ENCODE measurements at regions not wholly inside any gene's neighbourhood (a gene's known extent, or its start where the extent isn't known, plus 50 kb on each side); places are given as distances from the start of the nearest gene placed in this dataset.
"Not testable (repeated sequence)": the region's sequence is repeated elsewhere in the genome, so short reads cannot be mapped to it uniquely, and the experiment has no call there.

DNA sequence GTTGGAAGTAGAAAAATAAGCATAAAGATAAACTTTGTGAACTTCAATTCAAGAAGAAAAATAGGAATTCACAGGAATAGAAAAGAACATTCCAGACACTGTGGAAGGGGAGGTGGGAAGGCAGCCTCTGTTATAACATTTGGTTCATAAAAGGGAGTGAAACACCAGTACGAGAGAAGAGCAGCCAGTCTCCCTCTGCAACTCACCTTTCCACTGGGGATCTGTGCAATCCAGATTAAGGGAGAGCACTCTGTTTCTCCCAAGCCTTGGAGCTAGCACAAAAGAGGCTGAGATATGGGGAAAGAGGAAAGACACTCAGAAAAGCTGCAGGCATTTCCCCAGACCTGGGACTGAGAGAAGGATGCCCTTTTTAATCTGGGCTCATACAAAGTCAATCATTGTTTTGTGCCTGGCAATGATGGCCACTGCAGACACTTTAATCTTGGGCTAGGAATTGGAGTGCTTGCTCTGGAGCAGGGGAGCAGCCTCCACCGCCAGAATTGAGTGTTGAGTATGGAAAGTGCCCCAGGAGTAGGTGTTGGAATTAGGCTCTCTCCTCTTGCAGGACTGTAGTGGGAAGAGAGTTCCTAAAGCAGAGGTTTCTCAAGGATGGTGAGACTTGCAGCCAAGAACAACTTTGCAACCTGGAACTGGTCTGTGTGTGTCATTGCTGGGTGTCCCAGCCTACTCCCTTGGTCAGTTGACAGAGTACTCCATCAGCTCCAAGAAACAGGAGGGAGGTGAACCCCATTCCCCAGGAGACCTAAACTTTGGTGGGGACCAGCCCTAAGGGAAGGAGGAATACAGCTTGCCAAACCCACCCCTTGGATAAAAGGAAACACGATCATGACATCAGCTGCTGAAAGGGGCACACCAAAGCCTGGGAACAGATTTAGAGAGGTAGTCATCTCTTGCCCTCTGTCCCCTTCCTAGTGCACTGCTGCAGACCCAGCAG is 1510.2 kb upstream of the TPTE start:
- in situ Hi-C loops (cut with MboI); H3K4me3 ChIP-seq; H3K36me3 ChIP-seq (ENCODE audit: control insufficient read depth in 2 of 2, insufficient read depth in 2 of 2, low read length in 1 of 2); RAD21 ChIA-PET (ENCODE audit: unreplicated experiment); intact Hi-C loops (cut with micrococcal nuclease; ENCODE audit: unreplicated experiment); H3K79me2 ChIP-seq (ENCODE audit: control insufficient read depth, insufficient read depth, low read length); H2AFZ ChIP-seq (ENCODE audit: control insufficient read depth, low read depth, low read length); H4K20me1 ChIP-seq (ENCODE audit: control insufficient read depth, insufficient read depth); H3K9me3 ChIP-seq (replicated peaks; ENCODE audit: control insufficient read depth, insufficient read depth, low read length); H3K27ac ChIP-seq (ENCODE audit: control insufficient read depth, insufficient read depth); SMC1A ChIA-PET (ENCODE audit: uncharacterized antibody, unreplicated experiment); H3K27me3 ChIP-seq (replicated peaks in 1 of 2; ENCODE audit: control insufficient read depth in 2 of 2, insufficient read depth in 2 of 2, low read length in 1 of 2); DNase-seq (ENCODE audit: low read depth, low spot score); CTCF ChIA-PET; ATAC-seq; POLR2A ChIA-PET; FAIRE-seq; H3K9ac ChIP-seq (ENCODE audit: control insufficient read depth, insufficient read depth, low read length); BruUV-seq (replicated peaks); H3K4me1 ChIP-seq (ENCODE audit: control insufficient read depth, insufficient read depth, low read length); H3K4me2 ChIP-seq (ENCODE audit: control insufficient read depth, insufficient read depth): not testable (repeated sequence)
- 2% methylated on average over 3 of the region's 3 CpGs for WGBS (ENCODE audit: insufficient coverage, insufficient replicate concordance, low lambda C conversion rate, missing lambda C conversion rate)

- H3K9me3 ChIP-seq (replicated peaks; ENCODE audit: control insufficient read depth, insufficient read depth, low read length); H3K9ac ChIP-seq (ENCODE audit: control insufficient read depth, insufficient read depth, low read length); BruUV-seq (replicated peaks); in situ Hi-C loops (cut with MboI); H3K4me1 ChIP-seq (ENCODE audit: control insufficient read depth, insufficient read depth, low read length); SMC1A ChIA-PET (ENCODE audit: uncharacterized antibody, unreplicated experiment); DNase-seq (ENCODE audit: low read depth, low spot score); intact Hi-C loops (cut with micrococcal nuclease; ENCODE audit: unreplicated experiment); POLR2A ChIA-PET; H3K79me2 ChIP-seq (ENCODE audit: control insufficient read depth, insufficient read depth, low read length); H3K27ac ChIP-seq (ENCODE audit: control insufficient read depth, insufficient read depth); H3K27me3 ChIP-seq (replicated peaks in 1 of 2; ENCODE audit: control insufficient read depth in 2 of 2, insufficient read depth in 2 of 2, low read length in 1 of 2); ATAC-seq; H3K4me2 ChIP-seq (ENCODE audit: control insufficient read depth, insufficient read depth); RAD21 ChIA-PET (ENCODE audit: unreplicated experiment); H2AFZ ChIP-seq (ENCODE audit: control insufficient read depth, low read depth, low read length); CTCF ChIA-PET; H3K4me3 ChIP-seq; H4K20me1 ChIP-seq (ENCODE audit: control insufficient read depth, insufficient read depth); FAIRE-seq; H3K36me3 ChIP-seq (ENCODE audit: control insufficient read depth in 2 of 2, insufficient read depth in 2 of 2, low read length in 1 of 2): not testable (repeated sequence)
- under 1% methylated on average over 4 of the region's 4 CpGs for WGBS (ENCODE audit: insufficient coverage, insufficient replicate concordance, low lambda C conversion rate, missing lambda C conversion rate)
These were observed 1509.5 kb upstream of the TPTE start for GRCh38 chr21:9011916-9012315.

- BruUV-seq (replicated peaks); H3K4me3 ChIP-seq; CTCF ChIA-PET; FAIRE-seq; H4K20me1 ChIP-seq (ENCODE audit: control insufficient read depth, insufficient read depth); H3K4me1 ChIP-seq (ENCODE audit: control insufficient read depth, insufficient read depth, low read length); intact Hi-C loops (cut with micrococcal nuclease; ENCODE audit: unreplicated experiment); SMC1A ChIA-PET (ENCODE audit: uncharacterized antibody, unreplicated experiment); ATAC-seq; H3K9me3 ChIP-seq (replicated peaks; ENCODE audit: control insufficient read depth, insufficient read depth, low read length); H2AFZ ChIP-seq (ENCODE audit: control insufficient read depth, low read depth, low read length); RAD21 ChIA-PET (ENCODE audit: unreplicated experiment); DNase-seq (ENCODE audit: low read depth, low spot score); H3K4me2 ChIP-seq (ENCODE audit: control insufficient read depth, insufficient read depth); in situ Hi-C loops (cut with MboI); H3K79me2 ChIP-seq (ENCODE audit: control insufficient read depth, insufficient read depth, low read length); H3K36me3 ChIP-seq (ENCODE audit: control insufficient read depth in 2 of 2, insufficient read depth in 2 of 2, low read length in 1 of 2); H3K9ac ChIP-seq (ENCODE audit: control insufficient read depth, insufficient read depth, low read length); H3K27me3 ChIP-seq (replicated peaks in 1 of 2; ENCODE audit: control insufficient read depth in 2 of 2, insufficient read depth in 2 of 2, low read length in 1 of 2); POLR2A ChIA-PET; H3K27ac ChIP-seq (ENCODE audit: control insufficient read depth, insufficient read depth): not testable (repeated sequence)
- 12% methylated on average over 8 of the region's 8 CpGs for WGBS (ENCODE audit: insufficient coverage, insufficient replicate concordance, low lambda C conversion rate, missing lambda C conversion rate)
These were observed 1507.7 kb upstream of the TPTE start for GRCh38 chr21:9013502-9014242.

DNA sequence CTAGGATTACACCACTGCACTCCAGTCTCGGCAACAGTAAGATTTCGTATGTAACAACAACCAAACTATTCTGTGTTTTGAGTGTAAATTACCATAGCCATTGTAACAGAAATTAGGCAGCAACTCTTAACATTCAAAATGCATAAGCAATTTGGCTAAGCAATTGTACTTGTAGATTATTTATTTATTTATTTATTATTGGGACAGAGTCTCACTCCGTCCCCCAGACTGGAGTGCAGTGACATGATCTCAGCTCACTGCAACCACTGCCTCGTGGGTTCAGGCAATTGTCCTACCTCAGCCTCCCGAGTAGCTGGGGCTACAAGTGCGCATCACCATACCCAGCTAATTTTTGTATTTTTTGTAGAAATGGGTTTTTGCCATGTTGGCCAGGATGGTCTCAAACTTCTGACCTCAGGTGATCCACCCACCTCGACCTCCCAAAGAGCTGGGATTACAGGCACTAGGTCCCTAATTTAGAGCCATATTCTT is 1507.1 kb upstream of the TPTE start:
- H3K4me1 ChIP-seq (ENCODE audit: control insufficient read depth, insufficient read depth, low read length); H3K4me3 ChIP-seq; H2AFZ ChIP-seq (ENCODE audit: control insufficient read depth, low read depth, low read length); H3K79me2 ChIP-seq (ENCODE audit: control insufficient read depth, insufficient read depth, low read length); H3K27ac ChIP-seq (ENCODE audit: control insufficient read depth, insufficient read depth); RAD21 ChIA-PET (ENCODE audit: unreplicated experiment); H4K20me1 ChIP-seq (ENCODE audit: control insufficient read depth, insufficient read depth); POLR2A ChIA-PET; FAIRE-seq; SMC1A ChIA-PET (ENCODE audit: uncharacterized antibody, unreplicated experiment); H3K9me3 ChIP-seq (replicated peaks; ENCODE audit: control insufficient read depth, insufficient read depth, low read length); H3K4me2 ChIP-seq (ENCODE audit: control insufficient read depth, insufficient read depth); CTCF ChIA-PET; BruUV-seq (replicated peaks); intact Hi-C loops (cut with micrococcal nuclease; ENCODE audit: unreplicated experiment); in situ Hi-C loops (cut with MboI); H3K36me3 ChIP-seq (ENCODE audit: control insufficient read depth in 2 of 2, insufficient read depth in 2 of 2, low read length in 1 of 2); ATAC-seq; H3K27me3 ChIP-seq (replicated peaks in 1 of 2; ENCODE audit: control insufficient read depth in 2 of 2, insufficient read depth in 2 of 2, low read length in 1 of 2); DNase-seq (ENCODE audit: low read depth, low spot score); H3K9ac ChIP-seq (ENCODE audit: control insufficient read depth, insufficient read depth, low read length): not testable (repeated sequence)
- WGBS (ENCODE audit: insufficient coverage, insufficient replicate concordance, low lambda C conversion rate, missing lambda C conversion rate), result 20% methylated on average over 7 of the region's 7 CpGs
